SK-N-SH (cell line): ENCODE measurements at regions not wholly inside any gene's neighbourhood (a gene's known extent, or its start where the extent isn't known, plus 50 kb on each side); places are given as distances from the start of the nearest gene placed in this dataset.

Experiments
- CTCF ChIA-PET: fragments of 300-600, 350-600 bp; formaldehyde crosslinking; extraction: SDS; loops from one replicate; lab custom pipeline; 2021; lab: Yijun Ruan, JAX
- POLR2A ChIA-PET: fragments of 350-600 bp; sonication (Branson Sonifier 250); formaldehyde crosslinking; extraction: SDS; loops from one replicate; lab custom pipeline; 2020; ENCODE audit warnings: antibody characterized with exemption, inconsistent platforms; lab: Yijun Ruan, JAX
- DNase-seq: peaks from one replicate; pipeline ENCODE4 v3.0.0; 2012
- H2AFZ ChIP-seq: fragments of 200-600 bp; sonication (generic); 2 replicates; pipeline ENCODE4 v1.8.1; 2016; ENCODE audit warnings: antibody characterized with exemption, mild to moderate bottlenecking, low read depth
- H3F3A ChIP-seq: fragments of 200-600 bp; sonication (generic); replicated peaks from 2 replicates; pipeline ENCODE3; 2016; ENCODE audit warnings: antibody characterized with exemption, mild to moderate bottlenecking; ENCODE audit not compliant: insufficient read depth
- H3K27ac ChIP-seq, 2 experiments: fragments of 200-500 bp in 1 of 2; fragments of 200-600 bp in 1 of 2; sonication (Bioruptor generic) in 1 of 2; sonication (generic), shearing (Covaris generic) in 1 of 2; 2 replicates each; pipeline versions ENCODE4 v1.5.1 to v1.6.1; 2014 to 2016; ENCODE audit warnings: low read depth in 2 of 2, inconsistent platforms in 1 of 2, low read length in 1 of 2, mild to moderate bottlenecking in 1 of 2, mixed read lengths in 1 of 2
- H3K27me3 ChIP-seq: fragments of 200-600 bp; sonication (generic), shearing (Covaris generic); 2 replicates; pipeline ENCODE4 v1.6.1; 2016; ENCODE audit warnings: mixed run types; ENCODE audit not compliant: insufficient read depth
- H3K36me3 ChIP-seq, 2 experiments: fragments of 200-500 bp in 1 of 2; fragments of 200-600 bp in 1 of 2; sonication (Bioruptor generic) in 1 of 2; sonication (generic) in 1 of 2; replicated peaks in 1 of 2; 2 replicates each; pipeline versions ENCODE3 to v1.5.1; 2014 to 2016; ENCODE audit warnings: low read length in 1 of 2, mild to moderate bottlenecking in 1 of 2; ENCODE audit not compliant: insufficient read depth in 2 of 2, control insufficient read depth in 1 of 2
- H3K4me1 ChIP-seq, 2 experiments: fragments of 200-500 bp in 1 of 2; fragments of 200-600 bp in 1 of 2; sonication (Bioruptor generic) in 1 of 2; sonication (generic), shearing (Covaris generic) in 1 of 2; 2 replicates each; pipeline versions ENCODE4 v1.5.1 to v1.6.1; 2014 to 2016; ENCODE audit warnings: low read depth in 1 of 2, low read length in 1 of 2, mixed run types in 1 of 2; ENCODE audit not compliant: insufficient read depth in 2 of 2, control insufficient read depth in 1 of 2
- H3K4me2 ChIP-seq: fragments of 200-600 bp; sonication (generic), shearing (Covaris generic); 2 replicates; pipeline ENCODE4 v1.6.1; 2017; ENCODE audit warnings: mixed run types
- H3K4me3 ChIP-seq, 2 experiments: fragments of 200-500 bp in 1 of 2; fragments of 200-600 bp in 1 of 2; sonication (Bioruptor generic) in 1 of 2; sonication (generic), shearing (Covaris generic) in 1 of 2; 2 replicates each; pipeline versions ENCODE4 v1.5.1 to v1.8.1; 2014 to 2016; ENCODE audit warnings: low read depth in 2 of 2, inconsistent platforms in 1 of 2, low read length in 1 of 2, mild to moderate bottlenecking in 1 of 2, mixed read lengths in 1 of 2, moderate library complexity in 1 of 2
- H3K79me2 ChIP-seq: fragments of 200-600 bp; sonication (generic); 2 replicates; pipeline ENCODE4 v1.8.1; 2017; ENCODE audit warnings: mild to moderate bottlenecking; ENCODE audit not compliant: insufficient read depth
- H3K9ac ChIP-seq: fragments of 200-600 bp; sonication (generic); 2 replicates; pipeline ENCODE4 v1.6.1; 2017; ENCODE audit warnings: mixed run types
- H3K9me2 ChIP-seq: fragments of 200-600 bp; sonication (generic); 2 replicates; pipeline ENCODE4 v1.6.1; 2017; ENCODE audit warnings: mixed run types
- H3K9me3 ChIP-seq: fragments of 200-600 bp; sonication (generic); 2 replicates; pipeline ENCODE4 v1.6.1; 2017; ENCODE audit warnings: mixed run types, mild to moderate bottlenecking, moderate library complexity
- H4K20me1 ChIP-seq: fragments of 200-600 bp; sonication (generic); 2 replicates; pipeline ENCODE4 v1.6.1; 2017; ENCODE audit warnings: mild to moderate bottlenecking, mixed run types; ENCODE audit not compliant: insufficient read depth
- CTCF ChIP-seq: fragments of 200-600 bp; sonication (generic); IDR thresholded peaks from 2 replicates; pipeline ENCODE4 v1.6.1; 2017; ENCODE audit warnings: antibody characterized with exemption, mild to moderate bottlenecking, moderate library complexity
- ELF1 ChIP-seq: IDR thresholded peaks from 2 replicates; pipeline ENCODE4 v1.4.0; 2012
- EZH2phosphoT487 ChIP-seq: fragments of 200-600 bp; sonication (generic); IDR thresholded peaks from 2 replicates; pipeline ENCODE4 v1.6.1; 2017; ENCODE audit warnings: low read depth, mixed run types, mild to moderate bottlenecking, antibody characterized with exemption, moderate library complexity, borderline replicate concordance
- FOSL2 ChIP-seq: IDR thresholded peaks from 2 replicates; pipeline ENCODE4 v1.4.0; 2012; ENCODE audit warnings: low read depth, mild to moderate bottlenecking, moderate library complexity, borderline replicate concordance
- FOXJ3 ChIP-seq: sonication (generic); formaldehyde crosslinking; IDR thresholded peaks from 2 replicates; pipeline ENCODE4 v1.5.1; 2020; ENCODE audit warnings: mild to moderate bottlenecking, missing genetic modification reagents
- FOXM1 ChIP-seq: IDR thresholded peaks from 2 replicates; pipeline ENCODE4 v1.4.0; 2012; ENCODE audit warnings: low read depth, mild to moderate bottlenecking
- GATA2 ChIP-seq: sonication (generic); formaldehyde crosslinking; IDR thresholded peaks from 2 replicates; pipeline ENCODE4 v1.5.0; 2020; ENCODE audit warnings: mild to moderate bottlenecking, missing genetic modification reagents
- IRF3 ChIP-seq: fragments of 150-350 bp; IDR thresholded peaks from 2 replicates; pipeline ENCODE4 v1.6.1; 2016; ENCODE audit warnings: mild to moderate bottlenecking, low read depth, low read length
- JUND ChIP-seq: IDR thresholded peaks from 2 replicates; pipeline ENCODE4 v1.4.0; 2012
- MAX ChIP-seq: IDR thresholded peaks from 2 replicates; pipeline ENCODE4 v1.4.0; 2012; ENCODE audit warnings: low read depth
- MEF2A ChIP-seq: IDR thresholded peaks from 2 replicates; pipeline ENCODE4 v1.4.0; 2012; ENCODE audit warnings: low read depth, borderline replicate concordance
- MXI1 ChIP-seq: IDR thresholded peaks from 2 replicates; pipeline ENCODE4 v1.6.1; 2012; ENCODE audit warnings: mild to moderate bottlenecking, low read depth, low read length, improper control_type of control experiment
- NFIC ChIP-seq: IDR thresholded peaks from 2 replicates; pipeline ENCODE4 v1.4.0; 2012; ENCODE audit warnings: borderline replicate concordance
- PBX3 ChIP-seq: IDR thresholded peaks from 2 replicates; pipeline ENCODE4; 2012
- RAD21 ChIP-seq: IDR thresholded peaks from 2 replicates; pipeline ENCODE4 v1.6.1; 2012; ENCODE audit warnings: mild to moderate bottlenecking, low read length
- RCOR1 ChIP-seq: fragments of 150-350 bp; IDR thresholded peaks from 2 replicates; pipeline ENCODE4 v1.6.1; 2017; ENCODE audit warnings: antibody characterized with exemption, low read length
- REST ChIP-seq: IDR thresholded peaks from 2 replicates; pipeline ENCODE4 v1.6.1; 2012; ENCODE audit warnings: mild to moderate bottlenecking, low read depth, low read length, moderate library complexity
- RFX5 ChIP-seq: IDR thresholded peaks from 2 replicates; pipeline ENCODE4 v1.6.1; 2012; ENCODE audit warnings: mild to moderate bottlenecking, improper control_type of control experiment, low read length
- SMC3 ChIP-seq: IDR thresholded peaks from 2 replicates; pipeline ENCODE4 v1.6.1; 2012; ENCODE audit warnings: low read depth, low read length, improper control_type of control experiment
- TCF12 ChIP-seq: IDR thresholded peaks from 2 replicates; pipeline ENCODE4 v1.4.0; 2012
- TEAD4 ChIP-seq: IDR thresholded peaks from 2 replicates; pipeline ENCODE4 v1.4.0; 2012; ENCODE audit warnings: mild to moderate bottlenecking, borderline replicate concordance; ENCODE audit not compliant: insufficient read depth
- ZBTB33 ChIP-seq: IDR thresholded peaks from 2 replicates; pipeline ENCODE4 v1.4.0; 2012; ENCODE audit warnings: low read depth, borderline replicate concordance
- WGBS: methylation state at CpG from one replicate; pipeline ENCODE4 v1.1.6; 2017; ENCODE audit warnings: low lambda C conversion rate; 5-methylcytosine and 5-hydroxymethylcytosine counted together

- ChIA-PET CTCF (interaction anchor here (0.9 to 2.3 kb wide), 7 partner anchors 30 to 670 kb away, joined by 3 to 7 read pairs (median 4); no protein-coding TSS in a partner anchor), POLR2A (interaction anchor here (0.7 to 7.1 kb wide), 8 partner anchors 36 to 670 kb away, joined by 4 to 64 read pairs (median 20); partner anchors contain the start of gene ZNF608)
- Histone ChIP-seq H3K4me3 (no peak overlapping the region), H3K4me2 (peak overlapping the region; percentile 72; the same call in 1 of the 2 replicates), H3K79me2 (no peaks in the 10 kb centered on the region), H3K27me3 (no peaks in the 10 kb centered on the region), H3K36me3 (no peaks in the 10 kb centered on the region), H4K20me1 (no peaks in the 10 kb centered on the region), H3K9me3 (no peaks in the 10 kb centered on the region), H3K9ac (0 out of 2 replicates have a peak overlapping the region, but pooled peaks have one; percentile 58), H2AFZ (no peak overlapping the region), H3K4me1 (peaks cover 49 to 50% of the 10 kb centered on the region in 2 experiments), H3K9me2 (no peaks in the 10 kb centered on the region), H3F3A (peaks cover 50% of the 10 kb centered on the region), H3K27ac (peak overlapping the region; percentile 93 to 98)
- 60% methylated on average over 4 of the region's 4 CpGs for WGBS
- DNase-seq: no peak
- 0 out of 2 replicates have a peak, but pooled peaks have one; percentile 33 for TF ChIP-seq MAX
- TF ChIP-seq JUND: peak; percentile 79
- peak; percentile 33; the same call in 1 of the 2 replicates for TF ChIP-seq RAD21
- TF ChIP-seq NFIC: peak; percentile 76
- TF ChIP-seq TEAD4: peak; percentile 65; the same call in 1 of the 2 replicates
- TF ChIP-seq CTCF: no peak
- TF ChIP-seq MEF2A: peak; percentile 39; the same call in 1 of the 2 replicates
- TF ChIP-seq FOXJ3 (CRISPR knock-in tag): no peak
- TF ChIP-seq IRF3: no peak
- no peak; the same call in 1 of the 2 replicates for TF ChIP-seq SMC3
- peak; percentile 54 for TF ChIP-seq GATA2 (CRISPR knock-in tag)
- no peak for TF ChIP-seq RFX5
- peak; percentile 78 for TF ChIP-seq PBX3
- peak; percentile 85 for TF ChIP-seq FOXM1
- peak; percentile 78; the same call in 1 of the 2 replicates for TF ChIP-seq FOSL2
- no peak for TF ChIP-seq ELF1
- TF ChIP-seq MXI1: no peak; the same call in 1 of the 2 replicates
- TF ChIP-seq RCOR1: no peak
- TF ChIP-seq REST: no peak
- TF ChIP-seq EZH2phosphoT487: no peak
- TF ChIP-seq TCF12: peak; percentile 88
- no peak for TF ChIP-seq ZBTB33
These were observed 662.2 kb upstream of the ZNF608 start for GRCh38 chr5:125408448-125409233.
